Mucosa of descending colon (tissue), 3 donors: ENCODE measurements at regions not wholly inside any gene's neighbourhood (a gene's known extent, or its start where the extent isn't known, plus 50 kb on each side); places are given as distances from the start of the nearest gene placed in this dataset.

Experiments
- ATAC-seq: fragments of 200-7000 bp; cut with Tn5 transposase; one replicate; pipeline ENCODE4 v1.9.1; 2020; ENCODE audit warnings: mild to moderate bottlenecking, moderate library complexity
- DNase-seq, 3 donors: peaks; one replicate each; pipeline ENCODE4 v3.0.0-alpha.2; 2020
- H3K36me3 ChIP-seq: fragments of 200-600 bp; one replicate; pipeline ENCODE4 v1.8.0; 2021; ENCODE audit warnings: low read depth, mild to moderate bottlenecking
- H3K4me1 ChIP-seq: fragments of 200-600 bp; one replicate; pipeline ENCODE4 v1.8.0; 2021; ENCODE audit warnings: low read depth, mild to moderate bottlenecking
- H3K4me3 ChIP-seq: fragments of 200-600 bp; one replicate; pipeline ENCODE4 v1.8.0; 2021; ENCODE audit warnings: mild to moderate bottlenecking
- H3K9me3 ChIP-seq: fragments of 200-600 bp; one replicate; pipeline ENCODE4 v1.8.0; 2021; ENCODE audit warnings: mild to moderate bottlenecking
- intact Hi-C, 2 donors: fragments of 100-400 bp; cut with DNase I in 1 of 2; cut with micrococcal nuclease in 1 of 2; formaldehyde crosslinking; loops; one replicate each; pipeline versions ENCODE4 v1.11.0 to v1.11.1; 2022; cut with DNase I, micrococcal nuclease
- TF ChIP-seq, protein P1 (sequence below): fragments of 200-600 bp; IDR thresholded peaks from one replicate; pipeline ENCODE4 v1.8.0; 2022; ENCODE audit warnings: antibody characterized with exemption, mild to moderate bottlenecking
- donor health status: DM: no; HTN: no; CAD: no; lungs with moderate emphysema.
- donor health status: DM: no; HTN: no; CAD: no.
- donor health status: DM: no; HTN: yes; CAD: no.

DNA sequence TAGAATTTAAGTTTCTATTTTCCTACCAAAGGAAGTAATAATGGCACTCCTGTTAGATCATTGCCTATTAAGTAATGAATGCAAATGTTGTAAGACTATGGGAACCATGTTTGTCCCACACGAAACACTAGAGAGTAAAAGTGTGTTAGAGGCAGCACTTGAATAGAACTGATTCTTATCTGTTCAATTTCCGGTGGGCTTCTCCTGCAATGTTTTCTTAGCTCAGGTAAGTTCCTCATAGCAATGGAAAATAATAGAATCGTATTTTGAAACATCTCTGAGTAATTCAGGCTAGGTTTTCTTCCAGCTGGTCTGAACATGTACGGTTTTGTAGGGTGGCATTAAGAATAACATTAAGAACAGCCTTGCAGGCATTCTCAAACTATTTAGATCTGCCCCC is 145.3 kb upstream of the LIPC start:
- Histone ChIP-seq H3K4me3 (no peak overlapping the region), H3K9me3 (no peaks in the 10 kb centered on the region), H3K36me3 (no peaks in the 10 kb centered on the region), H3K4me1 (no peaks in the 10 kb centered on the region)
- TF ChIP-seq, protein P1, sequence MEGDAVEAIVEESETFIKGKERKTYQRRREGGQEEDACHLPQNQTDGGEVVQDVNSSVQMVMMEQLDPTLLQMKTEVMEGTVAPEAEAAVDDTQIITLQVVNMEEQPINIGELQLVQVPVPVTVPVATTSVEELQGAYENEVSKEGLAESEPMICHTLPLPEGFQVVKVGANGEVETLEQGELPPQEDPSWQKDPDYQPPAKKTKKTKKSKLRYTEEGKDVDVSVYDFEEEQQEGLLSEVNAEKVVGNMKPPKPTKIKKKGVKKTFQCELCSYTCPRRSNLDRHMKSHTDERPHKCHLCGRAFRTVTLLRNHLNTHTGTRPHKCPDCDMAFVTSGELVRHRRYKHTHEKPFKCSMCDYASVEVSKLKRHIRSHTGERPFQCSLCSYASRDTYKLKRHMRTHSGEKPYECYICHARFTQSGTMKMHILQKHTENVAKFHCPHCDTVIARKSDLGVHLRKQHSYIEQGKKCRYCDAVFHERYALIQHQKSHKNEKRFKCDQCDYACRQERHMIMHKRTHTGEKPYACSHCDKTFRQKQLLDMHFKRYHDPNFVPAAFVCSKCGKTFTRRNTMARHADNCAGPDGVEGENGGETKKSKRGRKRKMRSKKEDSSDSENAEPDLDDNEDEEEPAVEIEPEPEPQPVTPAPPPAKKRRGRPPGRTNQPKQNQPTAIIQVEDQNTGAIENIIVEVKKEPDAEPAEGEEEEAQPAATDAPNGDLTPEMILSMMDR, result no peak
- intact Hi-C loops, result no loop called here
- DNase-seq, result no peak
- ATAC-seq, result no peak

GRCh38 chr15:58287891-58288290 is 143.9 kb upstream of the LIPC start:
- ATAC-seq, result no peak
- no peak for DNase-seq
- intact Hi-C loops, result no loop called here

GRCh38 chr15:58288592-58288991 is 143.2 kb upstream of the LIPC start:
- intact Hi-C loops, result no loop called here
- Histone ChIP-seq H3K36me3 (no peaks in the 10 kb centered on the region), H3K4me1 (no peaks in the 10 kb centered on the region), H3K4me3 (no peak overlapping the region), H3K9me3 (no peaks in the 10 kb centered on the region)
- DNase-seq (no peak), ATAC-seq (no peak)
- TF ChIP-seq, protein P1, result no peak

More at GRCh38 chr15:58287891-58288290, 143.9 kb upstream of the LIPC start:
- Histone ChIP-seq H3K4me1 (no peaks in the 10 kb centered on the region), H3K4me3 (no peak overlapping the region), H3K9me3 (no peaks in the 10 kb centered on the region), H3K36me3 (no peaks in the 10 kb centered on the region)
- TF ChIP-seq, protein P1, result no peak

DNA sequence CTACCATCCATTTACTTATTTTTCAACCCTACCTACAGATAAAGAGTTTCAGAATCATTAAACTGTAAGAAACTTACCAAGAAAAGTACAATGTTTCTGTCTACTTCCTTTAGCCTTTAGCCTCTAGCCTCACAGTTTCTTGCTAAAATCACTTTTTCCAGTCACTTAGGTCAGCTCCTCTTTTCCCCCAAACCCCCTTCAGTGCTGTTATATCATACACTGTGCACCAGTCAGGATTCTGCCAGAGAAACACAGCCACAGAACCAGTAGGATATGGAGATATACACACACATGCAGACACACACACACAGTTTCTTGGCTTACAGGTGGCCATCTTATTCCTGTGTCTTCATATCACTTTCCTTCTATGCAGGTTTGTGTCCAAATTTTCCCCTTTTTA is 139.9 kb upstream of the LIPC start:
- no peak for DNase-seq
- Histone ChIP-seq H3K4me1 (no peaks in the 10 kb centered on the region), H3K36me3 (no peaks in the 10 kb centered on the region), H3K9me3 (no peaks in the 10 kb centered on the region), H3K4me3 (no peak overlapping the region)
- intact Hi-C loops, result no loop called here
- TF ChIP-seq, protein P1, result no peak
- ATAC-seq, result no peak

DNA sequence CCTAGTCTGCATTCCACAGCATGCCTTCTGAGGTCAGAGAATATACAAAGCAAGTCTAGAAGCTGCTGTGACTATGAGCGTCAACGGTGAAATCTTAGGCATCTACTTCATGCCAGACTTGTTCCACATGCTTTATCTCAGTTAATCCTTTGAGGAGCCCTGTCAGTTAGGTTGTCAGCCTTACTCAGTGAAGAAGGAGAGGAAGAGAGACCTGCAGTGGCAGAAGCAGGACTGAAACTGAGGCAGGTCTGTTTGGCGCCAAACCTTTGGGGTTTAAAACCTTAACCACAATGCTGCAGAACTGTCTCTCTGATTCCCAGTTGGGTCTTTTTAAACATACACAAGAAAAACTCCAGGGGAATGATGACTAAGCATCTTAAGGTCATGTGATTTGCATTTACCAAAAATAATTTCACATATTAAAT is 139.0 kb upstream of the LIPC start:
- no peak for DNase-seq
- intact Hi-C loops, result no loop called here
- Histone ChIP-seq H3K4me1 (no peaks in the 10 kb centered on the region), H3K4me3 (no peak overlapping the region), H3K9me3 (no peaks in the 10 kb centered on the region), H3K36me3 (no peaks in the 10 kb centered on the region)
- ATAC-seq, result no peak
- TF ChIP-seq, protein P1, result no peak
